Endothelial cell of umbilical vein (primary cell): ENCODE measurements at regions not wholly inside any gene's neighbourhood (a gene's known extent, or its start where the extent isn't known, plus 50 kb on each side); places are given as distances from the start of the nearest gene placed in this dataset.

Experiments
- BruUV-seq: library from RNA; stranded (reverse); fragments of 400-500 nt; replicated peaks from 2 replicates; lab custom pipeline; 2021; lab: Mats Ljungman, UMichigan
- CTCF ChIA-PET: fragments of 300-600, 350-600 bp; sonication (Branson Sonifier 250); formaldehyde crosslinking; loops from one replicate; lab custom pipeline; 2021; ENCODE audit warnings: antibody characterized with exemption, inconsistent platforms; lab: Charles Lee
- POLR2A ChIA-PET: fragments of 300-600, 350-600 bp; sonication (Branson Sonifier 250); formaldehyde crosslinking; loops from one replicate; lab custom pipeline; 2021; ENCODE audit warnings: antibody characterized with exemption, inconsistent platforms; lab: Charles Lee
- DNase-seq: peaks from one replicate; pipeline ENCODE4 v3.0.0-alpha.2; 2011; ENCODE audit warnings: low read depth, low spot score
- FAIRE-seq: peaks from 2 replicates; lab custom pipeline; 2011; peaks lifted over from hg19 to GRCh38; lab: Jason Lieb, UNC
- H2AFZ ChIP-seq: 2 replicates; pipeline ENCODE4 v1.6.0; 2012; ENCODE audit warnings: low read depth, low read length, control low read depth, inconsistent platforms
- H3K27ac ChIP-seq: 2 replicates; pipeline ENCODE4 v1.5.1; 2011; ENCODE audit warnings: low read depth, mild to moderate bottlenecking, control low read depth, low read length, moderate library complexity; ENCODE audit not compliant: insufficient read depth
- H3K27me3 ChIP-seq, 2 experiments: 2 replicates each; pipeline versions ENCODE4 v1.6.0 to v1.6.1; 2011; ENCODE audit warnings: low read length in 2 of 2, mixed read lengths in 1 of 2; ENCODE audit not compliant: control insufficient read depth in 2 of 2, insufficient read depth in 2 of 2
- H3K36me3 ChIP-seq, 2 experiments: 2 replicates in 1 of 2; 3 replicates in 1 of 2; pipeline ENCODE4 v1.5.1; 2011; ENCODE audit warnings: low read length in 2 of 2, mild to moderate bottlenecking in 1 of 2, moderate library complexity in 1 of 2; ENCODE audit not compliant: control insufficient read depth in 2 of 2, insufficient read depth in 2 of 2; ENCODE audit errors: extremely low read depth in 1 of 2
- H3K4me1 ChIP-seq: 3 replicates; pipeline ENCODE4 v1.5.1; 2011; ENCODE audit warnings: mild to moderate bottlenecking, low read length; ENCODE audit not compliant: control insufficient read depth, insufficient read depth; ENCODE audit errors: extremely low read depth
- H3K4me2 ChIP-seq: 2 replicates; pipeline ENCODE4 v1.6.1; 2011; ENCODE audit warnings: low read length, control low read depth, mixed read lengths; ENCODE audit not compliant: insufficient read depth
- H3K4me3 ChIP-seq, 3 experiments: fragments of 200-600 bp in 1 of 3; sonication (generic), shearing (Covaris generic) in 1 of 3; replicated peaks in 1 of 3; 2 replicates each; pipeline ENCODE4 v1.5.1; 2011 to 2016; ENCODE audit warnings: control low read depth in 3 of 3, low read length in 3 of 3, mild to moderate bottlenecking in 2 of 3, inconsistent platforms in 1 of 3, low read depth in 1 of 3, moderate library complexity in 1 of 3; ENCODE audit not compliant: insufficient read depth in 1 of 3
- H3K79me2 ChIP-seq: 2 replicates; pipeline ENCODE4 v1.6.0; 2012; ENCODE audit warnings: low read length, inconsistent platforms; ENCODE audit not compliant: control insufficient read depth, insufficient read depth
- H3K9ac ChIP-seq: replicated peaks from 2 replicates; pipeline ENCODE3; 2011; ENCODE audit warnings: low read length, control low read depth; ENCODE audit not compliant: insufficient read depth; ENCODE audit errors: extremely low read depth
- H3K9me1 ChIP-seq: replicated peaks from 3 replicates; pipeline ENCODE4 v1.6.0; 2011; ENCODE audit warnings: mild to moderate bottlenecking, low read length; ENCODE audit not compliant: control insufficient read depth, insufficient read depth; ENCODE audit errors: extremely low read depth
- H3K9me3 ChIP-seq: replicated peaks from 2 replicates; pipeline ENCODE4 v1.5.1; 2012; ENCODE audit warnings: low read length, inconsistent platforms; ENCODE audit not compliant: control insufficient read depth, insufficient read depth
- H4K20me1 ChIP-seq: replicated peaks from 2 replicates; pipeline ENCODE3; 2011; ENCODE audit warnings: mild to moderate bottlenecking, low read length; ENCODE audit not compliant: control insufficient read depth, insufficient read depth; ENCODE audit errors: extremely low read depth
- CTCF ChIP-seq, 2 donors: IDR thresholded peaks; 1 replicate in 1 of 2; 2 replicates in 1 of 2; pipeline ENCODE4 v1.5.1; 2011; ENCODE audit warnings: low read length in 2 of 2, mild to moderate bottlenecking in 2 of 2, moderate library complexity in 2 of 2, control low read depth in 1 of 2, inconsistent platforms in 1 of 2, low read depth in 1 of 2; ENCODE audit not compliant: insufficient read depth in 1 of 2; ENCODE audit errors: extremely low read depth in 1 of 2
- EZH2 ChIP-seq: IDR thresholded peaks from 2 replicates; pipeline ENCODE4 v1.6.1; 2012; ENCODE audit warnings: borderline replicate concordance, low read depth, mild to moderate bottlenecking, moderate library complexity, low read length, inconsistent platforms; ENCODE audit not compliant: severe bottlenecking
- FOS ChIP-seq: IDR thresholded peaks from 2 replicates; pipeline ENCODE4 v1.6.1; 2011; ENCODE audit warnings: mild to moderate bottlenecking, low read length, moderate library complexity, borderline replicate concordance; ENCODE audit not compliant: insufficient read depth
- GATA2 ChIP-seq: IDR thresholded peaks from 2 replicates; pipeline ENCODE4 v1.7.0; 2011; ENCODE audit warnings: low read depth, mild to moderate bottlenecking, moderate library complexity, mixed read lengths, low read length; ENCODE audit not compliant: insufficient read length, insufficient read depth
- JUN ChIP-seq: IDR thresholded peaks from 2 replicates; pipeline ENCODE4 v1.6.1; 2011; ENCODE audit warnings: borderline replicate concordance, low read depth; ENCODE audit not compliant: insufficient read length, insufficient read depth
- MYC ChIP-seq: IDR thresholded peaks from one replicate; pipeline ENCODE4 v1.6.1; 2011; ENCODE audit warnings: mild to moderate bottlenecking, low read depth, low read length
- POLR2A ChIP-seq: IDR thresholded peaks from 2 replicates; pipeline ENCODE4 v1.6.1; 2012; ENCODE audit warnings: low read depth, mild to moderate bottlenecking, control low read depth, low read length
- POLR2AphosphoS5 ChIP-seq: IDR thresholded peaks from 2 replicates; pipeline ENCODE4 v1.6.1; 2012; ENCODE audit warnings: low read depth, mild to moderate bottlenecking, control low read depth, low read length, moderate library complexity; ENCODE audit not compliant: insufficient read depth
- dilution Hi-C: fragments of 300-500 bp; cut with MboI; formaldehyde crosslinking; loops from one replicate; pipeline ENCODE4 v1.15.0; 2019; ENCODE audit warnings: low sequenced_read_pairs; ENCODE audit not compliant: extremely low pct_ligation_motif_present
- intact Hi-C: fragments of 100-400 bp; cut with micrococcal nuclease; formaldehyde crosslinking; loops from one replicate; pipeline ENCODE4 v1.10.0; 2022

DNA sequence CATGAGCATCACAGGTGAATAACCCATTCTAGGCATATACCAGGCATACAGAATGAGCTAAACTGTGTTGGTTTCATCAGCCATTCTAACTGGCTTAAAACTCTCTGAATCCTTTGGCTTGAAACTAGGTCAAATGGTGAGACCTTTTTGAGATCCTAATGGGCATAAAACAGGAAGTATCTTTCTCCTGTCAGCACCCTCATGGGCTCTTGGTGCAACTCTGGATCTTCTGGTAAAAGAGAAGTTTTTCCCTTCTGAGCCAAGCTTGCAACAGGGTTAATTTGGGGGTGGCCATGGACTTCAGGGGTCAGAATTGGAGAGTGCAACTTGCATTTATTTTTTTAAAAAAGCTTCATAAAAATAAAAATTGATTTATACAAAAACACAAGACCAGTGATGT is 67.9 kb upstream of the GRAMD1B start:
- H3K27ac ChIP-seq = no peak overlapping the region
- FAIRE-seq (no peak), DNase-seq (no peak)
- H3K79me2 ChIP-seq = no peaks in the 10 kb centered on the region
- no peaks in the 10 kb centered on the region for H3K9me1 ChIP-seq
- H3K9me3 ChIP-seq = no peaks in the 10 kb centered on the region
- intact Hi-C loops (no loop called here), dilution Hi-C loops (no loop called here)
- H3K4me2 ChIP-seq = no peak overlapping the region
- CTCF ChIA-PET = no interaction called here
- no TSS peak for BruUV-seq
- H3K4me1 ChIP-seq = no peaks in the 10 kb centered on the region
- no peaks in the 10 kb centered on the region for H4K20me1 ChIP-seq
- peaks cover 30 to 36% of the 10 kb centered on the region in 2 experiments for H3K27me3 ChIP-seq
- TF ChIP-seq POLR2A (no peak), EZH2 (no peak), MYC (no peak), CTCF (IDR thresholded peaks at IDR 0.05; ENCODE audit: extremely low read depth in 1 of 2, insufficient read depth in 1 of 2, low read depth in 1 of 2, low read length in 2 of 2) (no peak), GATA2 (no peak), JUN (no peak), FOS (no peak), POLR2AphosphoS5 (no peak)
- H3K4me3 ChIP-seq = no peak overlapping the region
- no peak overlapping the region for H3K9ac ChIP-seq
- H2AFZ ChIP-seq = no peak overlapping the region
- no peaks in the 10 kb centered on the region for H3K36me3 ChIP-seq
- POLR2A ChIA-PET = no interaction called here
